HG02870 (cell line): ENCODE measurements at regions not wholly inside any gene's neighbourhood (a gene's known extent, or its start where the extent isn't known, plus 50 kb on each side); places are given as distances from the start of the nearest gene placed in this dataset.
"Not testable (repeated sequence)": the region's sequence is repeated elsewhere in the genome, so short reads cannot be mapped to it uniquely, and the experiment has no call there.

Experiments
- ATAC-seq: cut with Tn5 transposase; IDR thresholded peaks from one replicate; pipeline ENCODE4 v1.9.1; 2021; ENCODE audit warnings: mild to moderate bottlenecking, moderate library complexity; ENCODE audit not compliant: unreplicated experiment

DNA sequence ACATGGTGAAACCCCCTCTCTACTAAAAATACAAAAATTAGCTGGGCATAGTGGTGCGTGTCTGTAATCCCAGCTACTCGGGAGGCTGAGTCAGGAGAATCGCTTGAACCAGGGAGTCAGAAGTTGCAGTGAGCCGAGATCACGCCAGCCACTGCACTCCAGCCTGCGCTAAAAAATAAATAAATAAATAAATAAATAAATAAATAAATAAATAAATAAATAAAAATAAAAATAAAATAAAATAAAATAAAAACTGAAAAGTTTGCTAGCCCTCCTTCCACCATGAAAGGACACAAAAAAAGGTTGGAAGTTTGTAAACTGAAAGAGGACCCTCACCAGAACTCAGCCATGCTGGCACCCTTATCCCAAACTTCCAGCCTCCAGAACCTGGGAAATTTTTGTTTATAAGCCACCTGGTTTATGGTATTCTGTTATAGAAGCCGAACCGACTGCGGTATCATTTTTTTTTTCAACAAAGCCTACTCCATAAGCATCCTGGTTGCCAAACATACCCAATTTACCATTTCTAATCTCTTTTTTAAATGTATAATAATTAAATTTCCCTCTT lies 448.2 kb downstream of the SEMA3D start:
- no peak for ATAC-seq

GRCh38 chr7:84735677-84736076 lies 451.2 kb downstream of the SEMA3D start:
- ATAC-seq = no peak

- ATAC-seq = no peak
Observed at GRCh38 chr7:84735011-84735410, 451.8 kb downstream of the SEMA3D start.

DNA sequence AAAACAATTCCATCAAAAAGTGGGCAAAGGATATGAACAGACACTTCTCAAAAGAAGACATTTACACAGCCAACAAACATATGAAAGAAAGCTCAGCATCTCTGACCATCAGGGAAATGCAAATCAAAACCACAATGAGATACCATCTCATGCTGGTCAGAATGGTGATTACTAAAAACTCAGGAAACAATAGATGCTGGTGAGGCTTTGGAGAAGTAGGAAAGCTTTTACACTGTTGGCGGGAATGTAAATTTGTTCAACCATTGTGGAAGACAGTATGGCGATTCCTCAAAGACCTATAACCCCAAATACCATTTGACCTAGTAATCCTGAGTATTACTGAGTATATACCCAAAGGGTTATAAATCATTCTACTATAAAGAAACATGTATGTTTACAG lies 452.9 kb downstream of the SEMA3D start:
- ATAC-seq = not testable (repeated sequence)

DNA sequence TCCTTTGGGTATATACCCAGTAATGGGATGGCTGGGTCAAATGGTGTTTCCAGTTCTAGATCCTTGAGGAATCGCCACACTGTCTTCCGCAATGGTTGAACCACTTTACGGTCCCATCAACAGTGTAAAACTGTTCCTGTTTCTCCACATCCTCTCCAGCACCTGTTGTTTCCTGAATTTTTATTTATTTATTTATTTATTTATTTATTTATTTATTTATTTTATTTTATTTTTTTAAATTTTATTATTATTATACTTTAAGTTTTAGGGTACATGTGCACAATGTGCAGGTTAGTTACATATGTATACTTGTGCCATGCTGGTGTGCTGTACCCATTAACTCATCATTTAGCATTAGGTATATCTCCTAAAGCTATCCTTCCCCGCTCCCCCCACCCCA lies 456.0 kb downstream of the SEMA3D start:
- ATAC-seq = not testable (repeated sequence)

DNA sequence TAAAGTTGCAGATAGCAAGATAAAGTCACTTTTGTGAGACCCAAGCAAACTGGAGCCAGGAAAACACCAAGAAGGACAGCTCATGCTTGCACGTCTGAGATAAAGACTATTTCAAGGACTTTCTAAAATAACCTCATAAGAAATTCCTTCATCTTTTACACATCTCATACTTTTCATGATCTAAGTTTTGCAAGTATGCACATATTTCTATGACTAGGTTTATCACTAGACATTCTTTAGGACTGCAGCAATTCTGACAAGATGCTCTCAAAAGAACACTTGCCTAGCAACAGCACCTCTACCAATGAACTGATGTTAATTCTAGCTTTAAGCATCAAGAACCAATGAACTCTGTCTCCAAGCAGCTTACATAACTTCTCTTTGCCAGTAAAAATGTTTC lies 457.6 kb downstream of the SEMA3D start:
- no peak for ATAC-seq

DNA sequence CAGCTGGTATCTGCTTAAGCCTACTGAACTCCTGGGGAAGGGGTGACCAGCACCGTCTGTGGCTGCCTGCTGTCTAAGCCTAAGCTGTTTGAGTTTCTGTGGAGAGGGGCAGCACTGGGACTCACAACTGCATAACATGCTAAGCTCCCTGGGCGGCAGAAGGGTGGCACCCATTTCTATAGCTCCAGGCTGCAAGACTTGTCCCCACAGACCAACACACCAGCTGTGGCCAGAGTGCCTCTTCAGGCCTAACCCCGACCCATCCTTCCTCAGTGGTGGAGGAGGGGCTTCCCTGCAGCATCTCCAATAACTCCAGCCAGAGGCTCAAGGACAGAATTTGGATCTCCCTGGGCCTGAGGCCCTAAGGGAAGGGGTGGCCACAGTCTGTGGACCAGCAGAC lies 464.1 kb downstream of the SEMA3D start:
- no peak for ATAC-seq

DNA sequence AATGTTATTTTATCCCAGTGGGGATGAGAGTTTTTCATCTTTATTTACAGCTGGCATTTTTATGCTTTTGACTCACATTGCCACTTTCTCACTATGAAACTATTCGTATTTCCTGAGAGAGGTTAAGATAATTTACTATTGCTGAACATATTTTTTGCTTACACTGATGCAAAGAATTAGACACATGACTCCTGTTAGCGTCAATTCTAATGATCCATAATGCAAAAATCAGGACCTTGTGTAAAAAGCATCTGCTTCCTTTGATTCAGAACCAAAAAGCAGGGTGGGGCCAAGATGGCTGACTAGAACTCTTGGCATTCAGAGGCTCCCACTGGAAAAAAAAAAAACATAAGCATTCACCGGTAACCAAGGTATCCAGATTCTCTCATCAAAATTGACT lies 464.8 kb downstream of the SEMA3D start:
- no peak for ATAC-seq

- ATAC-seq = no peak
Observed at GRCh38 chr7:84720456-84721097, 466.3 kb downstream of the SEMA3D start.

- ATAC-seq = no peak
Observed at GRCh38 chr7:84714765-84715164, 472.1 kb downstream of the SEMA3D start.

DNA sequence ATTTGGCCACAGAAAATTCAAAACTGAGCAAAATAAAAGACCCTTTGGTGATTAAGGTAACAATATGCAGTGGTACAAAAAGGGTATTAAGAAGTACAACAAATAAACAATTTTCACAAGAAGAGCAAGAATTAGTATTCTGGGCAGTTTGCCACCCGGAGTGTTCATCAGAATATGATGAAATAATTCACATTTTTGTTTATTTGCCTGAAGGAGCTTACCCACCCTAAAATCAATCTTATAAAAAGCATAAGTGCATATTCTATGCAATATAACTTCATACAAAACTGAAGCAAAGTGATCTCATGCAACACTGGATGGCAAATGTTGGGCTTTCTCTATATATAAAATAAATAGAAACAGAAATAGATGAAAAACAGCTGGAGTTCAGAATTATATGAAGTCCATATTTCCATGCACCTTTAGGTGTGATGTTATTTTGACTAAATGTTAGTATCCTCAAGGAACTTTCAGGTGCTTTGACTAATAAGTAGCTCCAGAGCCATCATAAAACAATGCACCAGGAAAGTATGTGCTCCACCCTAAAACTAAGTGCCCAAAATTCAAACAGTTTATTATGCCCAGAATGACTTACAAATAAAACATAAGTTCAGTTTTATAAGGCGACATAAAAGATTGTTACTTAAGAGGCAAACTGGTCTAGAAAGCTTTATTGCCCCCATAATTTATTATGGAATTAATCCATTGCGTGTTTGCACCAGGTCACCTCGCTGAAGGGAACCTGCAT lies 474.3 kb downstream of the SEMA3D start:
- no peak for ATAC-seq

GRCh38 chr7:84710538-84710937 lies 476.3 kb downstream of the SEMA3D start:
- not testable (repeated sequence) for ATAC-seq

DNA sequence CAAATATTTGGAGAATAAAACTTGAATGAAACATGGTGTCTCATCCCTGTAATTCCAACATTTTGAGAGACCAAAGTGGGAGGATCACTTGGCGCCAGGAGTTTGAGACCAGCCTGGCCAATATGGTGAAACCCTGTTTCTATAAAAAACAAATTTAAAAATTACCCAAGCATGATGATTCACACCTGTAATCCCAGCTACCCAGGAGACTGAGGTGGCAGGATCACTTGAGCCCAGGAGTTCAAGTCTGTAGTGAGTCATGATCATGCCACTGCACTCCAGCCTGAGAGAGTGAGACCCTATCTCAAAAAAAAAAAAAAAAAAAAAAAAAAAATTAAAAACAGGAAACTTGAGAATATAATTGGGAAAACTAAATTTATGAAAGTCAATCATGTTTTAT lies 481.1 kb downstream of the SEMA3D start:
- no peak for ATAC-seq

DNA sequence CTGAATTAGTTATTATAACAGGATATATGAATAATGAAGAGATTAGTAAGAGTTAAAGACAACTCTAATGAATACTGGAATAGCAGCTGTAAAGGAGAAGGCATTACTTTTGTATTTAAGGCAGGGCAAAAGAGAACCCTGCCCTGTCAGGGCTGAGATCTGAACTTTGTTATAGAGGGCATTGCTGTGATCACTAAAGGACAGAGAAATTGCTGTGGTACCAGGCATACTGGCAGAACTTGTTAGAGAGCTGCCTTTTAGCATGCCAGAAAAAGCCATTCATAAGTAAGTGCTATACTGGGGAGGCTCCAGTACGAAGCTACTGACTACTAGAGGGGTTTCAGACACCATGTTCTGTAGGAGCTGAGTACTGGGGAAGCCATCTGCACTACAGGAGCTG lies 481.8 kb downstream of the SEMA3D start:
- no peak for ATAC-seq

- no peak for ATAC-seq
Observed at GRCh38 chr7:84704380-84704779, 482.5 kb downstream of the SEMA3D start.

- no peak for ATAC-seq
Observed at GRCh38 chr7:84701524-84702306, 485.1 kb downstream of the SEMA3D start.

- ATAC-seq = no peak
Observed at GRCh38 chr7:84700563-84701370, 486.1 kb downstream of the SEMA3D start.

DNA sequence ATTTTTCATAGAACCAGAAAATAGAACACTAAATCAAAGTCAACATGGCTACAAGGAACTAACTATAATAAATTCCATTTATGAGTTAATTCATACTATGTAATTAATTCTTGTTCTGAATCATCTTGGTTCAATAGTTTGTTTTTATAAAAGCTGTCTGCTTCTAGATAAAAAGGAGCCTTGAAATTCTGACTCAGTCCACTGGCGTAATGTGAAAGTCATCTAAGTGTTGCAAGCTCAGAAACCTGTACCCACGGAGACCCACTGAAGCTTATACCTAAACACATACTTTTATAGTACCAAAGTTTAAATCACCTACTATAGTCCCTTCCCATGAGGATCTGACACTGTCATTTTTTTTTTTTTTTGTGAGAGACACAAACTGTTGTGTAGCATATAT lies 489.4 kb downstream of the SEMA3D start:
- no peak for ATAC-seq

DNA sequence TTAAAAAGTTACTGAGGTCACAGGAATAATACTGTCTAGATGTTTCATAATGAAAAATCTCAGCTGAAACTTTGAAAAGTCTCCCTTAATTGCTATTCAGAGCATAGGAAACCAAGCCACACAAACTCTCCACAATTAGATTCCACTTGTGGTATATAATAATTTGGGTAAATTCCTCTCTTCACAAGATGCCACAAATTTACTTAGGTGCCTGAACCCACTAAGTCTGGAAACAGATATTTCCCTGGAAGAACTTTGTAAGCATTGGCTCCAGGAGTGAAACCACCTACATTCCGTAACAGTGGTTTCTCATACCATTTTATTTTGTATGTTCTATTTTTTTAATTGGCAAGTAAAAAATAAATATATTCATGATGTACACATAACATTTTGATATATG lies 493.4 kb downstream of the SEMA3D start:
- ATAC-seq = no peak

GRCh38 chr7:84688671-84689070 lies 494.1 kb upstream of the SEMA3A start:
- no peak for ATAC-seq

DNA sequence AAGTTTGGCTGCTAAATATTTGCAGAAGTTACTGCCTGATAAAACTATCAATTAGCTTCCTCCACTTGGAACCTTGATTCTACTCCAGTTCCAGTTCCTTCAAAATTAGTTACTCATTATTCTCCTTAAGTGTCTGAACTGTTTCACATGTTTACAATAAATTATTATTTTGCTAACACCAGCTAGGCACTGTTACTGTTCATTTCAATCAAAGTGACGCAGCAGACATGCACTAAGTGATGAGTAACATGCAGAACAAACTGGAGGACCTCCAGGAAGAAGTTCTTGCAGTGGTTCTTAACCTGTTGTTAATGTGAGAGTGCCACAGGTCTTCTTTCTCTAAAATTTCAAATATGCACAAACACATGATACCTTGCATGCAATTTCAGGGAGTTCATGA lies 491.8 kb upstream of the SEMA3A start:
- ATAC-seq = no peak
